Dendritic cell treated with granulocyte-macrophage colony-stimulating factor and Interleukin-4, amounts not matched to agents 40 ng/mL and 50 ng/mL, for 4 days (primary cell): ENCODE measurements at regions not wholly inside any gene's neighbourhood (a gene's known extent, or its start where the extent isn't known, plus 50 kb on each side); places are given as distances from the start of the nearest gene placed in this dataset.
A peak's percentile ranks its signal among the peaks of the same experiment; 100 is the strongest.
"Not testable (repeated sequence)": the region's sequence is repeated elsewhere in the genome, so short reads cannot be mapped to it uniquely, and the experiment has no call there.

ENCODE experiments used
- H3K27ac Mint-ChIP-seq: one replicate; pipeline ENCODE4 v1.8.0; 2022; ENCODE audit warnings: mild to moderate bottlenecking, mixed read lengths
- H3K27me3 Mint-ChIP-seq: one replicate; pipeline ENCODE4 v1.8.0; 2022; ENCODE audit warnings: mild to moderate bottlenecking, mixed read lengths
- H3K36me3 Mint-ChIP-seq: one replicate; pipeline ENCODE4 v1.8.0; 2022; ENCODE audit warnings: low read depth, mixed read lengths
- H3K4me1 Mint-ChIP-seq: one replicate; pipeline ENCODE4 v1.8.0; 2022; ENCODE audit warnings: low read depth, mixed read lengths
- H3K4me3 Mint-ChIP-seq: one replicate; pipeline ENCODE4 v1.8.0; 2022; ENCODE audit warnings: mild to moderate bottlenecking, moderate library complexity, mixed read lengths
- H3K9me3 Mint-ChIP-seq: one replicate; pipeline ENCODE4 v1.8.0; 2022; ENCODE audit warnings: mixed read lengths
- intact Hi-C: fragments of 100-400 bp; cut with micrococcal nuclease; formaldehyde crosslinking; loops from one replicate; pipeline ENCODE4 v1.15.0; 2022

- Mint-ChIP-seq H3K9me3 (peaks cover 20% of the 10 kb centered on the region), H3K36me3 (peaks cover 23% of the 10 kb centered on the region), H3K27ac (peak overlapping the region; percentile 79), H3K4me3 (no peak overlapping the region), H3K27me3 (no peaks in the 10 kb centered on the region), H3K4me1 (peaks cover 58% of the 10 kb centered on the region)
- intact Hi-C loops = loop anchor here (10.0 kb wide), 2 partner anchors 126 to 1834 kb away; partner anchors contain the start of genes USP38 and ZNF330
These were observed 129.6 kb downstream of the ZNF330 start for GRCh38 chr4:141350122-141350905.

DNA sequence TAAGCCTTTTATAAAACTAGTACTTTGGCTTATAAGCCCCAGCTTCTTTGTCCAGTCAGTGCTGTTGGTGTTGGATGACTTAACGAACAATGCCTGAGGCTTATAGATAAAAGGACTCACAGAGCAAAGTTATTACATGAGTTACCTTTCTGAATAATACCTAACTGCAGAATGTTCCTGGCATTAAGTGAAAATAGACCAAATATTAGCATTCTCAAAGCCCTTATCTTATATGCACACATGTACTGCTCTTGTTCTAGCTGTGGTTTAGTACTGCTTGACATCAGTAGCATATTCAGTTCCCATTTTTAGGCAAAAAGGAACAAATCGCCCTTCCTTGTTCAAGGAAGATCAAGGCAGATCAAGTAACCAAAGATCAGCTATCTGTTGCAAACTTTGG, 131.6 kb downstream of the ZNF330 start:
- peak overlapping the region; percentile 71 for H3K4me3 Mint-ChIP-seq
- peaks cover 50% of the 10 kb centered on the region for H3K4me1 Mint-ChIP-seq
- H3K27ac Mint-ChIP-seq = peak overlapping the region; percentile 99
- intact Hi-C loops = loop anchor here (10.0 kb wide), 2 partner anchors 128 to 1832 kb away; partner anchors contain the start of genes USP38 and ZNF330
- H3K36me3 Mint-ChIP-seq = peaks cover 23% of the 10 kb centered on the region
- H3K9me3 Mint-ChIP-seq = peaks cover 20% of the 10 kb centered on the region
- no peaks in the 10 kb centered on the region for H3K27me3 Mint-ChIP-seq

DNA sequence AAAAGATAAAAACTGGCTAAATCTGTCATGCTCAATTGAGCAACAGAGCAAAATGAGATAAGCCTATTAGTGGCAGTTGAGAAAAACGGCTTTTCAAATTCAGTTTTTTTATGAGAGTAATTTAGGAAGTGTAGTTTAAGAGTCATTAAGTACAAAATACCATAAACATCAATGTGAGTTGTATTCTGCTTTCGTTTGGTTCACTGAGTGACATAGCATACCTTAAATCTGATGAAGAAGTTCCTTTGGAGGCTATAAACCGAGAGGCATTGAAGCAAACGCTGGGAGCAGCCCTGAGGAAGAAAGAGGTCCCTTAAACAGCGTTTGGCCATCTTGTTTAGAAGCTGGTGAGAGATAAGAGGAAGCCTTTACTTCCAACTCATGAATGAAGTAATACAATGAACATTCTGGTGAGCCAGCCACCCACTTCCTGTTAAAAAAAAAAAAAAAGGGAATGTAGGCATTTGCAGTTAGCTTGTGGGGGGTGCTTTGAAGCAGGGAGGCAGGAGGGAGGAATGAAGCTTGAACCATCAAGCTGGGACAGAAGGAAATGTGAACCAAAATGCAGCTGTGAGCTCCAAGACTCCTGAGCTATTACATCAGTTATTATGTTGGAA, 132.3 kb downstream of the ZNF330 start:
- H3K4me3 Mint-ChIP-seq = peak overlapping the region; percentile 71
- H3K9me3 Mint-ChIP-seq = peaks cover 20% of the 10 kb centered on the region
- intact Hi-C loops = loop anchor here (10.0 kb wide), 2 partner anchors 128 to 1832 kb away; partner anchors contain the start of genes USP38 and ZNF330
- H3K27me3 Mint-ChIP-seq = no peaks in the 10 kb centered on the region
- H3K27ac Mint-ChIP-seq = peak overlapping the region; percentile 99
- peaks cover 45% of the 10 kb centered on the region for H3K4me1 Mint-ChIP-seq
- peaks cover 23% of the 10 kb centered on the region for H3K36me3 Mint-ChIP-seq

GRCh38 chr4:141356321-141356962, 135.7 kb downstream of the ZNF330 start:
- H3K4me1 Mint-ChIP-seq = peaks cover 26% of the 10 kb centered on the region
- H3K27ac Mint-ChIP-seq = no peak overlapping the region
- intact Hi-C loops = loop anchor here (10.0 kb wide), 2 partner anchors 132 to 1828 kb away; partner anchors contain the start of genes USP38 and ZNF330
- H3K36me3 Mint-ChIP-seq = peaks cover 23% of the 10 kb centered on the region
- peaks cover 29% of the 10 kb centered on the region for H3K9me3 Mint-ChIP-seq
- H3K4me3 Mint-ChIP-seq = no peak overlapping the region
- no peaks in the 10 kb centered on the region for H3K27me3 Mint-ChIP-seq

DNA sequence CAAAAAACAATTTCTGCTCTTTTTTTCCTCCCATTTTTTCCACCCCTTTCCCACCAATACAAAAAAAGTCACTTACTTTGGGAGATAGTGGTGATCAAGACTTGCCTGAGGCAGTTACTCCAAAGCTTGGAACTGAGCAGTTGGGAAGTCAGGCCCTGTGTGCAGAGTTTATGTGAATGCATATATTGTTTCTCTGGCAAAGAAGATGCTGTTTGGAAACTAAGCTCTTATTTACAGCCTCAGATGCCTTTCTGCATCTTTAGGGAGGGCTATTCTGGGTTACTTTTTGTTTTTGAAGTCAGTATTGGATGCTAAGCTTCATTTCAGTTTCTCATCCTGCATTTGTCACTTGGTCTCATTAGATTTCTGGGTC, 136.3 kb downstream of the ZNF330 start:
- H3K36me3 Mint-ChIP-seq = peaks cover 23% of the 10 kb centered on the region
- intact Hi-C loops = loop anchor here (10.0 kb wide), 2 partner anchors 132 to 1828 kb away; partner anchors contain the start of genes USP38 and ZNF330
- peaks cover 25% of the 10 kb centered on the region for H3K4me1 Mint-ChIP-seq
- peaks cover 29% of the 10 kb centered on the region for H3K9me3 Mint-ChIP-seq
- H3K27ac Mint-ChIP-seq = no peak overlapping the region
- no peak overlapping the region for H3K4me3 Mint-ChIP-seq
- no peaks in the 10 kb centered on the region for H3K27me3 Mint-ChIP-seq

DNA sequence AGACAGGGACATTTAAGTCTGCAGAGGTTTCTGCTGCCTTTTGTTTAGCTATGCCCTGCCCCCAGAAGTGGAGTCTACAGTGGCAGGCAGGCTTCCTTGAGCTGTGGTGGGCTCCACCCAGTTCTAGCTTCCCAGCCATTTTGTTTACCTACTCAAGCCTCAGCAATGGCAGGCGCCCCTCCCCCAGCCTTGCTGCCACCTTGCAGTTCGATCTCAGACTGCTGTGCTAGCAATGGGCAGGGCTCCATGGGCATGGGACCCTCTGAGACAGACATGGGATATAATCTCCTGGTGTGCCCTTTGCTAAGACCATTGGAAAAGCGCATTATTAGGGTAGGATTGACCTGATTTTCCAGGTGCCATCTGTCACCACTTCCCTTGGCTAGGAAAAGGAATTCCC, 147.5 kb downstream of the ZNF330 start:
- H3K36me3 Mint-ChIP-seq, intact Hi-C loops, H3K4me3 Mint-ChIP-seq, H3K27me3 Mint-ChIP-seq, H3K27ac Mint-ChIP-seq, H3K4me1 Mint-ChIP-seq: not testable (repeated sequence)
- peaks cover 25% of the 10 kb centered on the region for H3K9me3 Mint-ChIP-seq

DNA sequence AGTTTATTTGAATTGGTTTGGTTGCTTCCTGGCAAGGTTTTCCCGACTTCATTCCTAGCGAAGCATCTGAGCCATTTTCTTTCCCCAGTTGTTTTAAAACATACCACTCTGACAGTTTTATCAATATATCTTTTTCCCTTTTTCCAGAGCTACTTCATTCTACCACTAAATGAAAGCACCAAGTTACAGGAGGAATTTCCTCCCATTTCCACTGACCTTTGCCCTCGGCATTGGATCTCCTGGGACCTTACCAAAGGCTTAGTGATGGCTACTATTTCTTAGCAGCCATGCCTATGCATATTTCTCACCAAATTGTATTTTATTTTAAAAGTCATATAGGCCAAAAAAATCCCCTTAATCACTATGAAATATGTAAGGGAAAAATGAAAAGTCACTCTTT, 150.5 kb downstream of the ZNF330 start:
- intact Hi-C loops = no loop called here
- Mint-ChIP-seq H3K4me1 (no peaks in the 10 kb centered on the region), H3K4me3 (no peak overlapping the region), H3K27me3 (no peaks in the 10 kb centered on the region), H3K27ac (no peak overlapping the region), H3K9me3 (peaks cover 16% of the 10 kb centered on the region), H3K36me3 (peaks cover 8% of the 10 kb centered on the region)

- H3K36me3 Mint-ChIP-seq = no peaks in the 10 kb centered on the region
- H3K4me1 Mint-ChIP-seq = no peaks in the 10 kb centered on the region
- intact Hi-C loops = no loop called here
- H3K27me3 Mint-ChIP-seq = peaks cover 1% of the 10 kb centered on the region
- H3K9me3 Mint-ChIP-seq = peaks cover 31% of the 10 kb centered on the region
- H3K4me3 Mint-ChIP-seq = no peak overlapping the region
- no peak overlapping the region for H3K27ac Mint-ChIP-seq
These were observed 155.2 kb downstream of the ZNF330 start for GRCh38 chr4:141375855-141376254.

GRCh38 chr4:141376769-141377168, 156.1 kb downstream of the ZNF330 start:
- H3K4me1 Mint-ChIP-seq = no peaks in the 10 kb centered on the region
- H3K27me3 Mint-ChIP-seq = peaks cover 1% of the 10 kb centered on the region
- no peak overlapping the region for H3K27ac Mint-ChIP-seq
- H3K9me3 Mint-ChIP-seq = peaks cover 33% of the 10 kb centered on the region
- intact Hi-C loops = no loop called here
- no peak overlapping the region for H3K4me3 Mint-ChIP-seq
- no peaks in the 10 kb centered on the region for H3K36me3 Mint-ChIP-seq

- H3K4me1 Mint-ChIP-seq = no peaks in the 10 kb centered on the region
- peaks cover 2% of the 10 kb centered on the region for H3K27me3 Mint-ChIP-seq
- no peak overlapping the region for H3K4me3 Mint-ChIP-seq
- H3K27ac Mint-ChIP-seq = no peak overlapping the region
- intact Hi-C loops = no loop called here
- no peaks in the 10 kb centered on the region for H3K9me3 Mint-ChIP-seq
- no peaks in the 10 kb centered on the region for H3K36me3 Mint-ChIP-seq
These were observed 166.6 kb downstream of the ZNF330 start for GRCh38 chr4:141387299-141387698.

DNA sequence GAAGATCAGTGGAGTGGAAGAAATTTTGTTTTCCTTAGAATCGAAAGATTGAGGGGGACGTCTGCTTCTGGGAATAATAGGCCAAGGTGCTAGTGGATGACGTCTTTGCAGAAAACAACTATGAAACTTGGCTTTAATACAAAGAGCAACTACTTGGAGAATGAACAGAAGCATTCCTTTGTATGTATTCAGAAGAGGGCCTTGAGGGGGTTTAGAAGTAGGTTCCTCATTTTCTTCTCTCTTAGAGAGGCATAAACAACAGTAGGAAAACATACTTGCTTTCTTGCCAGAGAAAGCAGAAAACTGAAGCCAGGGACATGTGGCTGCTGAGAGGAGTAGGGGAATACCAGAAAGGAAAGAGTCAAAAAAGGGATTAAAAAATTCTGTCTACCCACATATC, 167.8 kb downstream of the ZNF330 start:
- Mint-ChIP-seq H3K4me3 (no peak overlapping the region), H3K4me1 (no peaks in the 10 kb centered on the region), H3K9me3 (no peaks in the 10 kb centered on the region), H3K36me3 (no peaks in the 10 kb centered on the region), H3K27me3 (peaks cover 2% of the 10 kb centered on the region), H3K27ac (no peak overlapping the region)
- intact Hi-C loops = no loop called here

GRCh38 chr4:141389649-141390048, 169.0 kb downstream of the ZNF330 start:
- Mint-ChIP-seq H3K9me3 (no peaks in the 10 kb centered on the region), H3K36me3 (no peaks in the 10 kb centered on the region), H3K4me1 (no peaks in the 10 kb centered on the region), H3K27ac (no peak overlapping the region), H3K4me3 (no peak overlapping the region), H3K27me3 (peaks cover 2% of the 10 kb centered on the region)
- intact Hi-C loops = no loop called here

DNA sequence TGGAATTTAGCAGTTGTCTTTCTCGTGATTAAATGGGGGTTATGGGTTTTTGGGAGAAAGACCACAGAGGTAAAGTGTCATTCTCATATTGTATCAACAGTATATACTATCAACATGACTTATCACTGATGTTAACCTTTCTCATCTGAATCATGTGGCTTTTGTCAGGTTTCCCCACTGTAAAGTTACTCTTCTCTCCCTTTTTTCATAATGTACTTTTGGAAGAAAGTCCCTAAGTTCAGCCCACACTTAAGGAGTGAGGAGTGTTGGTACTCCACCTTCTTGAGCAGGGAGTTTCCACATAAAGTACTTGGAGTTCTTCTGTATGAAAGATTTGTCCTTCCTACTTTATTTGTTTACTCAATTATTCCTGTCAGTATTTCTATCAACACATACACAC, 169.9 kb downstream of the ZNF330 start:
- no peaks in the 10 kb centered on the region for H3K4me1 Mint-ChIP-seq
- no peaks in the 10 kb centered on the region for H3K9me3 Mint-ChIP-seq
- H3K4me3 Mint-ChIP-seq = no peak overlapping the region
- H3K27ac Mint-ChIP-seq = no peak overlapping the region
- intact Hi-C loops = no loop called here
- peaks cover 2% of the 10 kb centered on the region for H3K27me3 Mint-ChIP-seq
- H3K36me3 Mint-ChIP-seq = no peaks in the 10 kb centered on the region

- no peaks in the 10 kb centered on the region for H3K9me3 Mint-ChIP-seq
- H3K27me3 Mint-ChIP-seq = peaks cover 2% of the 10 kb centered on the region
- intact Hi-C loops = no loop called here
- no peaks in the 10 kb centered on the region for H3K4me1 Mint-ChIP-seq
- H3K36me3 Mint-ChIP-seq = no peaks in the 10 kb centered on the region
- H3K4me3 Mint-ChIP-seq = no peak overlapping the region
- H3K27ac Mint-ChIP-seq = no peak overlapping the region
These were observed 170.6 kb downstream of the ZNF330 start for GRCh38 chr4:141391293-141391692.
